ENCODE measurements at regions not wholly inside any gene's neighbourhood (a gene's known extent, or its start where the extent isn't known, plus 50 kb on each side); places are given as distances from the start of the nearest gene placed in this dataset.

DNA sequence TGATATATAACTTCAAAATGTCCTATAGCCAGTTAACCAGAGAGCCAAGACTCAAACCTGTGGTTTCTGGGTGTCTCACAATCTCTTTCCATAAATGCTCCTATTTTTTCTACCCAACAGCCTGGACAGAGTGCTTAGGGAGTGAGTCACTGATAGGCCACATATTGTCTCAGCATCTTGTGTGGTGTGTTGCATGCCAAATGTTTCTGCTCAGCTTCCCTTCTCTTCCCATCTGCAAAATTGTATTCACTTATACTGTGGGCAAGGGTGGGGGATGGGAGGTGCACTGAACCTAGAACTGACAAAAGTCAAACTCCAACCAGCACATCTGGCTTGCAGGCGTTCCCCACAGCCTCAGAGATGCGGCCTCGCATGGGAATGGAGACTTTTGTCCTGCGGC lies 123.3 kb downstream of the KCNA5 start (continued):
- no peak for TF ChIP-seq EZH2phosphoT487 (IDR thresholded peaks at IDR 0.05; ENCODE audit: borderline replicate concordance, low read depth)
- peak; percentile 79 for TF ChIP-seq NFIC (IDR thresholded peaks at IDR 0.05; ENCODE audit: borderline replicate concordance)
- TF ChIP-seq, protein P1, sequence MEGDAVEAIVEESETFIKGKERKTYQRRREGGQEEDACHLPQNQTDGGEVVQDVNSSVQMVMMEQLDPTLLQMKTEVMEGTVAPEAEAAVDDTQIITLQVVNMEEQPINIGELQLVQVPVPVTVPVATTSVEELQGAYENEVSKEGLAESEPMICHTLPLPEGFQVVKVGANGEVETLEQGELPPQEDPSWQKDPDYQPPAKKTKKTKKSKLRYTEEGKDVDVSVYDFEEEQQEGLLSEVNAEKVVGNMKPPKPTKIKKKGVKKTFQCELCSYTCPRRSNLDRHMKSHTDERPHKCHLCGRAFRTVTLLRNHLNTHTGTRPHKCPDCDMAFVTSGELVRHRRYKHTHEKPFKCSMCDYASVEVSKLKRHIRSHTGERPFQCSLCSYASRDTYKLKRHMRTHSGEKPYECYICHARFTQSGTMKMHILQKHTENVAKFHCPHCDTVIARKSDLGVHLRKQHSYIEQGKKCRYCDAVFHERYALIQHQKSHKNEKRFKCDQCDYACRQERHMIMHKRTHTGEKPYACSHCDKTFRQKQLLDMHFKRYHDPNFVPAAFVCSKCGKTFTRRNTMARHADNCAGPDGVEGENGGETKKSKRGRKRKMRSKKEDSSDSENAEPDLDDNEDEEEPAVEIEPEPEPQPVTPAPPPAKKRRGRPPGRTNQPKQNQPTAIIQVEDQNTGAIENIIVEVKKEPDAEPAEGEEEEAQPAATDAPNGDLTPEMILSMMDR (IDR thresholded peaks at IDR 0.05), result no peak
- TF ChIP-seq ELF1 (IDR thresholded peaks at IDR 0.05), result no peak
- TF ChIP-seq RXRA (IDR thresholded peaks at IDR 0.05; ENCODE audit: borderline replicate concordance, low read depth), result peak; percentile 69; the same call in 1 of the 2 replicates
- TF ChIP-seq GABPA (IDR thresholded peaks at IDR 0.05; ENCODE audit: low read depth), result no peak
- no peak for TF ChIP-seq RFX5 (IDR thresholded peaks at IDR 0.05; ENCODE audit: low read length)
- TF ChIP-seq EP300 (IDR thresholded peaks at IDR 0.05; ENCODE audit: borderline replicate concordance in 1 of 2, low read depth in 1 of 2, low read length in 1 of 2), result peak in 1 of 2 experiments; percentile 85; a peak in 2 of 4 replicates
- peak; percentile 95 for TF ChIP-seq JUND (IDR thresholded peaks at IDR 0.05)
- TF ChIP-seq FOXM1 (IDR thresholded peaks at IDR 0.05; ENCODE audit: low read depth), result peak; percentile 62; the same call in 1 of the 2 replicates
- TF ChIP-seq FOSL2 (IDR thresholded peaks at IDR 0.05; ENCODE audit: borderline replicate concordance, low read depth), result peak; percentile 94
- TF ChIP-seq TCF12 (IDR thresholded peaks at IDR 0.05), result peak; percentile 97
- TF ChIP-seq, protein P2, sequence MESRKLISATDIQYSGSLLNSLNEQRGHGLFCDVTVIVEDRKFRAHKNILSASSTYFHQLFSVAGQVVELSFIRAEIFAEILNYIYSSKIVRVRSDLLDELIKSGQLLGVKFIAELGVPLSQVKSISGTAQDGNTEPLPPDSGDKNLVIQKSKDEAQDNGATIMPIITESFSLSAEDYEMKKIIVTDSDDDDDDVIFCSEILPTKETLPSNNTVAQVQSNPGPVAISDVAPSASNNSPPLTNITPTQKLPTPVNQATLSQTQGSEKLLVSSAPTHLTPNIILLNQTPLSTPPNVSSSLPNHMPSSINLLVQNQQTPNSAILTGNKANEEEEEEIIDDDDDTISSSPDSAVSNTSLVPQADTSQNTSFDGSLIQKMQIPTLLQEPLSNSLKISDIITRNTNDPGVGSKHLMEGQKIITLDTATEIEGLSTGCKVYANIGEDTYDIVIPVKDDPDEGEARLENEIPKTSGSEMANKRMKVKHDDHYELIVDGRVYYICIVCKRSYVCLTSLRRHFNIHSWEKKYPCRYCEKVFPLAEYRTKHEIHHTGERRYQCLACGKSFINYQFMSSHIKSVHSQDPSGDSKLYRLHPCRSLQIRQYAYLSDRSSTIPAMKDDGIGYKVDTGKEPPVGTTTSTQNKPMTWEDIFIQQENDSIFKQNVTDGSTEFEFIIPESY (IDR thresholded peaks at IDR 0.05; ENCODE audit: borderline replicate concordance, low read depth), result peak; percentile 36; the same call in 1 of the 2 replicates

DNA sequence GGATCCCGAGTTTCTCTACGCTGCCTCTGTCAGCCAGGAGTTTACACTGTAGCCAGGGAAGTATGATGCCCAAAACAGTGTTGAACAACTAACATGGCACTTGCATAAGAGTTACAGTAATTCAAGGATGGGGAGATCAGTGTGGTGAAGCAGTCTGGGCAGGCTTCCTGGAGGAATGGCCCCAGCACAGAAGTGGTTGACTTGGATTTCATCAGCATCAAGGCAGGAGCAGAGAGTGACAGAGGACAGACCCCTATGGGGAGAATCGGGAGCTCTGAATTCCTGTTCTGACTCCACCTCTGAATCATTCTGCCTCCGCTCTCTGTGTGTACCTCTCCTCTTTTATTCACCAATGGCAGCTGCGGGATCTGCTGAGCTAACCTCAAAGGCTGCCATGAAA lies 124.5 kb downstream of the KCNA5 start:
- H3K9ac ChIP-seq, result no peak overlapping the region
- H3K27ac ChIP-seq (ENCODE audit: low read depth in 2 of 2, low read length in 1 of 2), result no peak overlapping the region
- peaks cover 8 to 24% of the 10 kb centered on the region in 2 experiments; a peak in 3 of 4 replicates for H3K4me1 ChIP-seq (ENCODE audit: control insufficient read depth in 1 of 2, insufficient read depth in 2 of 2, low read depth in 1 of 2, low read length in 1 of 2)
- no peaks in the 10 kb centered on the region for H4K20me1 ChIP-seq (ENCODE audit: insufficient read depth)
- no peaks in the 10 kb centered on the region for H3K79me2 ChIP-seq (ENCODE audit: insufficient read depth)
- H3K4me2 ChIP-seq, result no peak overlapping the region
- H3K9me3 ChIP-seq, result no peaks in the 10 kb centered on the region
- peaks cover 7% of the 10 kb centered on the region for H3F3A ChIP-seq (replicated peaks; ENCODE audit: insufficient read depth)
- H2AFZ ChIP-seq (ENCODE audit: low read depth), result no peak overlapping the region
- DNase-seq, result no peak
- no peak overlapping the region for H3K4me3 ChIP-seq (ENCODE audit: low read depth in 2 of 2, low read length in 1 of 2)
- TF ChIP-seq, protein P3, sequence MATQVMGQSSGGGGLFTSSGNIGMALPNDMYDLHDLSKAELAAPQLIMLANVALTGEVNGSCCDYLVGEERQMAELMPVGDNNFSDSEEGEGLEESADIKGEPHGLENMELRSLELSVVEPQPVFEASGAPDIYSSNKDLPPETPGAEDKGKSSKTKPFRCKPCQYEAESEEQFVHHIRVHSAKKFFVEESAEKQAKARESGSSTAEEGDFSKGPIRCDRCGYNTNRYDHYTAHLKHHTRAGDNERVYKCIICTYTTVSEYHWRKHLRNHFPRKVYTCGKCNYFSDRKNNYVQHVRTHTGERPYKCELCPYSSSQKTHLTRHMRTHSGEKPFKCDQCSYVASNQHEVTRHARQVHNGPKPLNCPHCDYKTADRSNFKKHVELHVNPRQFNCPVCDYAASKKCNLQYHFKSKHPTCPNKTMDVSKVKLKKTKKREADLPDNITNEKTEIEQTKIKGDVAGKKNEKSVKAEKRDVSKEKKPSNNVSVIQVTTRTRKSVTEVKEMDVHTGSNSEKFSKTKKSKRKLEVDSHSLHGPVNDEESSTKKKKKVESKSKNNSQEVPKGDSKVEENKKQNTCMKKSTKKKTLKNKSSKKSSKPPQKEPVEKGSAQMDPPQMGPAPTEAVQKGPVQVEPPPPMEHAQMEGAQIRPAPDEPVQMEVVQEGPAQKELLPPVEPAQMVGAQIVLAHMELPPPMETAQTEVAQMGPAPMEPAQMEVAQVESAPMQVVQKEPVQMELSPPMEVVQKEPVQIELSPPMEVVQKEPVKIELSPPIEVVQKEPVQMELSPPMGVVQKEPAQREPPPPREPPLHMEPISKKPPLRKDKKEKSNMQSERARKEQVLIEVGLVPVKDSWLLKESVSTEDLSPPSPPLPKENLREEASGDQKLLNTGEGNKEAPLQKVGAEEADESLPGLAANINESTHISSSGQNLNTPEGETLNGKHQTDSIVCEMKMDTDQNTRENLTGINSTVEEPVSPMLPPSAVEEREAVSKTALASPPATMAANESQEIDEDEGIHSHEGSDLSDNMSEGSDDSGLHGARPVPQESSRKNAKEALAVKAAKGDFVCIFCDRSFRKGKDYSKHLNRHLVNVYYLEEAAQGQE (IDR thresholded peaks at IDR 0.05; ENCODE audit: low read depth, low read length), result no peak
- TF ChIP-seq, protein P4, sequence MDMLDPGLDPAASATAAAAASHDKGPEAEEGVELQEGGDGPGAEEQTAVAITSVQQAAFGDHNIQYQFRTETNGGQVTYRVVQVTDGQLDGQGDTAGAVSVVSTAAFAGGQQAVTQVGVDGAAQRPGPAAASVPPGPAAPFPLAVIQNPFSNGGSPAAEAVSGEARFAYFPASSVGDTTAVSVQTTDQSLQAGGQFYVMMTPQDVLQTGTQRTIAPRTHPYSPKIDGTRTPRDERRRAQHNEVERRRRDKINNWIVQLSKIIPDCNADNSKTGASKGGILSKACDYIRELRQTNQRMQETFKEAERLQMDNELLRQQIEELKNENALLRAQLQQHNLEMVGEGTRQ (IDR thresholded peaks at IDR 0.05; ENCODE audit: borderline replicate concordance, low read depth, low read length), result no peak
- TF ChIP-seq NRF1 (IDR thresholded peaks at IDR 0.05; ENCODE audit: low read depth, low read length), result no peak
- H3K27me3 ChIP-seq (ENCODE audit: insufficient read depth), result no peaks in the 10 kb centered on the region
- WGBS (ENCODE audit: low lambda C conversion rate), result 81% methylated on average over 5 of the region's 5 CpGs
- ChIA-PET CTCF (interaction anchor here (1.1 to 1.5 kb wide), 3 partner anchors 9 to 273 kb away, joined by 3 read pairs; no protein-coding TSS in a partner anchor), POLR2A (no interaction called here)
- H3K36me3 ChIP-seq (replicated peaks in 1 of 2; ENCODE audit: control insufficient read depth in 1 of 2, insufficient read depth in 2 of 2, low read length in 1 of 2), result peaks cover under 1 to 6% of the 10 kb centered on the region in 2 experiments
- H3K9me2 ChIP-seq, result no peaks in the 10 kb centered on the region
